Tibial artery (tissue), 4 donors: ENCODE measurements at regions not wholly inside any gene's neighbourhood (a gene's known extent, or its start where the extent isn't known, plus 50 kb on each side); places are given as distances from the start of the nearest gene placed in this dataset.

ENCODE experiments used
- DNase-seq, 2 donors: peaks; one replicate each; pipeline ENCODE4 v3.0.0-alpha.2; 2019
- H3K27ac ChIP-seq, 2 donors: fragments of 200-600 bp; sonication (generic) in 1 of 2; 1 replicate in 1 of 2; 2 replicates in 1 of 2; pipeline ENCODE4 v1.5.1; 2018 to 2019; ENCODE audit warnings: mild to moderate bottlenecking in 1 of 2
- H3K27me3 ChIP-seq, 2 donors: fragments of 200-600 bp; sonication (generic) in 1 of 2; one replicate each; pipeline versions ENCODE4 v1.5.1 to v1.6.0; 2016 to 2019
- H3K36me3 ChIP-seq, 3 donors: fragments of 200-600 bp; sonication (generic) in 2 of 3; one replicate each; pipeline ENCODE4 v1.5.1; 2016 to 2019; ENCODE audit warnings: mild to moderate bottlenecking in 2 of 3
- H3K4me1 ChIP-seq, 4 donors: fragments of 200-600 bp; sonication (generic) in 2 of 4; 1 replicate in 3 of 4; 2 replicates in 1 of 4; pipeline ENCODE4 v1.5.1; 2016 to 2019
- H3K4me3 ChIP-seq, 2 donors: fragments of 200-600 bp; sonication (generic) in 1 of 2; 1 replicate in 1 of 2; 2 replicates in 1 of 2; pipeline ENCODE4 v1.5.1; 2018 to 2019; ENCODE audit warnings: mild to moderate bottlenecking in 2 of 2
- H3K9me3 ChIP-seq, 3 donors: fragments of 200-600 bp; sonication (generic) in 1 of 3; one replicate each; pipeline ENCODE4 v1.5.1; 2016 to 2019
- CTCF ChIP-seq, 2 experiments: fragments of 200-600 bp in 1 of 2; fragments of 450-650 bp in 1 of 2; IDR thresholded peaks; one replicate each; pipeline ENCODE4 v1.5.1; 2017 to 2019; ENCODE audit warnings: antibody characterized with exemption in 2 of 2, mild to moderate bottlenecking in 1 of 2, moderate library complexity in 1 of 2
- intact Hi-C: fragments of 100-400 bp; cut with DNase I; formaldehyde crosslinking; loops from one replicate; pipeline ENCODE4 v1.15.0; 2023; ENCODE audit warnings: low total_unique reads

GRCh38 chr6:95384988-95385387 lies 192.3 kb upstream of the MANEA start:
- intact Hi-C loops, result no loop called here
- Histone ChIP-seq H3K9me3 (peaks cover 0 to 3% (median 0%) of the 10 kb centered on the region in 3 donors), H3K4me1 (no peaks in the 10 kb centered on the region), H3K36me3 (no peaks in the 10 kb centered on the region), H3K27me3 (no peaks in the 10 kb centered on the region), H3K4me3 (no peak overlapping the region), H3K27ac (no peak overlapping the region)
- no peak for DNase-seq
- TF ChIP-seq CTCF (IDR thresholded peaks at IDR 0.05), result no peak

GRCh38 chr6:95387845-95388244 lies 189.5 kb upstream of the MANEA start:
- Histone ChIP-seq H3K9me3 (no peaks in the 10 kb centered on the region), H3K36me3 (no peaks in the 10 kb centered on the region), H3K27me3 (no peaks in the 10 kb centered on the region), H3K4me1 (no peaks in the 10 kb centered on the region), H3K27ac (no peak overlapping the region), H3K4me3 (no peak overlapping the region)
- no peak for DNase-seq
- intact Hi-C loops, result no loop called here
- no peak for TF ChIP-seq CTCF (IDR thresholded peaks at IDR 0.05)

DNA sequence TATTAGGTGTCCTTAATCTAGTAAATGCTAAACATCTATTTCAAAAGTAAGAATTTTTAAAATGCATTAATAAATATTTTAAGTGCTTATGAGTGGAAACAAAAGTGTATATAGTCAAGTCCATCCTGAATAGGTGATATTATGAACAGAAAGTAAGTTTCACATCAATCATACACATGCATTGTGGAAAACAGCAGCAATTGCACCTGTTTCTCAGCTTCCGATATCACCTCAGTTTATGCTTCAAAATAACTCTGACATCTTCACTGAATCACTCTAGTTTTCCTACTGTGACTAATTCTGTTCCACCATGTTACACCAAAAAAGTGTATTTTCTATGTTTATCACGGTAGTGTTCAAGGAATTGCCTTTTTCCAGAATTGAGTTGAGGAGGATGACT lies 172.6 kb upstream of the MANEA start:
- intact Hi-C loops, result no loop called here
- Histone ChIP-seq H3K4me3 (no peak overlapping the region), H3K27ac (no peak overlapping the region), H3K36me3 (no peaks in the 10 kb centered on the region), H3K4me1 (no peaks in the 10 kb centered on the region), H3K27me3 (no peaks in the 10 kb centered on the region), H3K9me3 (no peaks in the 10 kb centered on the region)
- TF ChIP-seq CTCF (IDR thresholded peaks at IDR 0.05), result no peak
- no peak for DNase-seq

DNA sequence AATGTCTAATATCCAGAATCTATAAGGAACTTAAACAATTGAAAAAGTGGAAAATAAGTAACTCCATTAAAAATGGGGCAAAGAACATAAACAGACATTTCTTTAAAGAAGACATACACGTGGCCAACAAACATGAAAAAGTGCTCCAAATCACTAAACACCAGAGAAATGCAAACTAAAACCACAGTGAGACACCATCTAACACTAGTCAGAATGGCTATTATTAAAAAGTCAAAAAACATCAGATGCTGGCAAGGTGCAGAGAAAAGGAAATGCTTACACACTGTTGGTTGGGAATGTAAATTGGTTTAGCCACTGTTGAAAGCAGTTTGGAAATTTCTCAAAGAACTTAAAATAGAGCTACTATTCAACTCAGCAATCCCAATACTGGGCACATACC lies 169.2 kb upstream of the MANEA start:
- H3K27me3 ChIP-seq, result no peaks in the 10 kb centered on the region
- H3K36me3 ChIP-seq, result no peaks in the 10 kb centered on the region
- no peaks in the 10 kb centered on the region for H3K4me1 ChIP-seq
- H3K4me3 ChIP-seq, result no peak overlapping the region
- no peak for TF ChIP-seq CTCF (IDR thresholded peaks at IDR 0.05)
- no peak overlapping the region for H3K27ac ChIP-seq
- intact Hi-C loops, result no loop called here
- no peak for DNase-seq
- no peaks in the 10 kb centered on the region for H3K9me3 ChIP-seq

DNA sequence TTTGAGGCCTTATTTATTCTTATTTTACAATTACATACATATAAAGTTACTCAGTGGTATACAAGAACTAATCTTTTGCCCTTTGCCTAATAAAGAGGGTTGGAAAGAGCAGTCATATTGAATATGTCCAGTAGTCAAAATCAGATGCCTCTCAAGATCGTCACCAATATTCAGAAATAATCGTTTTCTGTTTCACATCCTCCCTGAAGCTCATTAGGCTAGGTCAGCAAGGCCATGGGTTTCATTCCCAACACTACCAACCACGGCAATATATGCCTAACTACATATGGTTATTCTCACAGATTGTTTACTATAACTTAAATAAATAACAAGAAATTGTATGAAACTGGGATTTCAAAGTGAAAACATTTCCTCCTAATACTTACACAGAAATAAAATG lies 167.2 kb upstream of the MANEA start:
- no peak for TF ChIP-seq CTCF (IDR thresholded peaks at IDR 0.05)
- no peak for DNase-seq
- H3K27ac ChIP-seq, result no peak overlapping the region
- no peaks in the 10 kb centered on the region for H3K9me3 ChIP-seq
- no peaks in the 10 kb centered on the region for H3K27me3 ChIP-seq
- no peaks in the 10 kb centered on the region for H3K36me3 ChIP-seq
- intact Hi-C loops, result no loop called here
- H3K4me3 ChIP-seq, result no peak overlapping the region
- no peaks in the 10 kb centered on the region for H3K4me1 ChIP-seq

GRCh38 chr6:95413789-95414188 lies 163.5 kb upstream of the MANEA start:
- no peaks in the 10 kb centered on the region for H3K4me1 ChIP-seq
- H3K4me3 ChIP-seq, result no peak overlapping the region
- H3K36me3 ChIP-seq, result no peaks in the 10 kb centered on the region
- no peak for DNase-seq
- H3K27ac ChIP-seq, result no peak overlapping the region
- no peaks in the 10 kb centered on the region for H3K9me3 ChIP-seq
- no peak for TF ChIP-seq CTCF (IDR thresholded peaks at IDR 0.05)
- intact Hi-C loops, result no loop called here
- no peaks in the 10 kb centered on the region for H3K27me3 ChIP-seq
